ENCODE measurements at regions not wholly inside any gene's neighbourhood (a gene's known extent, or its start where the extent isn't known, plus 50 kb on each side); places are given as distances from the start of the nearest gene placed in this dataset.
A peak's percentile ranks its signal among the peaks of the same experiment; 100 is the strongest.

- H3K36me3 ChIP-seq (ENCODE audit: low read depth, missing control alignments) = no peaks in the 10 kb centered on the region
- H3K27ac ChIP-seq = no peak overlapping the region
- intact Hi-C loops (cut with DNase I; ENCODE audit: low total_unique reads) = no loop called here
- DNase-seq = no peak
- H3K27me3 ChIP-seq = no peaks in the 10 kb centered on the region
- TF ChIP-seq CTCF (IDR thresholded peaks at IDR 0.05) = no peak
- no peak for TF ChIP-seq POLR2A (IDR thresholded peaks at IDR 0.05)
- H3K9me3 ChIP-seq = no peaks in the 10 kb centered on the region
- no peaks in the 10 kb centered on the region for H3K4me1 ChIP-seq
- 14 to 27% methylated on average over 1 of the region's 1 CpG for WGBS, 2 donors
- H3K4me3 ChIP-seq = no peak overlapping the region
These were observed 107.4 kb downstream of the TMEM200C start for GRCh38 chr18:5787936-5788335.

- DNase-seq = no peak
- intact Hi-C loops (cut with DNase I; ENCODE audit: low total_unique reads) = no loop called here
- no peaks in the 10 kb centered on the region for H3K9me3 ChIP-seq
- H3K4me1 ChIP-seq = no peaks in the 10 kb centered on the region
- no peak overlapping the region for H3K4me3 ChIP-seq
- H3K27me3 ChIP-seq = no peaks in the 10 kb centered on the region
- WGBS, 2 donors = 56 to 72% methylated on average over 2 of the region's 2 CpGs
- TF ChIP-seq POLR2A (IDR thresholded peaks at IDR 0.05) (no peak), CTCF (IDR thresholded peaks at IDR 0.05) (no peak)
- no peaks in the 10 kb centered on the region for H3K36me3 ChIP-seq (ENCODE audit: low read depth, missing control alignments)
- no peak overlapping the region for H3K27ac ChIP-seq
These were observed 115.4 kb downstream of the TMEM200C start for GRCh38 chr18:5779922-5780321.

- H3K36me3 ChIP-seq (ENCODE audit: low read depth, missing control alignments) = no peaks in the 10 kb centered on the region
- no peak overlapping the region for H3K4me3 ChIP-seq
- no peak for TF ChIP-seq CTCF (IDR thresholded peaks at IDR 0.05)
- no peaks in the 10 kb centered on the region for H3K4me1 ChIP-seq
- intact Hi-C loops (cut with DNase I; ENCODE audit: low total_unique reads) = no loop called here
- no peak for DNase-seq
- H3K27me3 ChIP-seq = no peaks in the 10 kb centered on the region
- H3K27ac ChIP-seq = no peak overlapping the region
- no peaks in the 10 kb centered on the region for H3K9me3 ChIP-seq
- WGBS, 2 donors = 62 to 73% methylated on average over 14 of the region's 14 CpGs
These were observed 122.8 kb downstream of the TMEM200C start for GRCh38 chr18:5772306-5773105.

GRCh38 chr18:5771343-5771742 is 124.0 kb downstream of the TMEM200C start:
- 83 to 85% methylated on average over 5 of the region's 5 CpGs for WGBS, 2 donors
- H3K27ac ChIP-seq = no peak overlapping the region
- no peaks in the 10 kb centered on the region for H3K27me3 ChIP-seq
- TF ChIP-seq POLR2A (IDR thresholded peaks at IDR 0.05) (no peak), CTCF (IDR thresholded peaks at IDR 0.05) (no peak)
- no peak for DNase-seq
- no peak overlapping the region for H3K4me3 ChIP-seq
- no peaks in the 10 kb centered on the region for H3K36me3 ChIP-seq (ENCODE audit: low read depth, missing control alignments)
- H3K4me1 ChIP-seq = no peaks in the 10 kb centered on the region
- no peaks in the 10 kb centered on the region for H3K9me3 ChIP-seq
- intact Hi-C loops (cut with DNase I; ENCODE audit: low total_unique reads) = no loop called here

- no peaks in the 10 kb centered on the region for H3K27me3 ChIP-seq
- DNase-seq = peak; percentile 26
- TF ChIP-seq CTCF (IDR thresholded peaks at IDR 0.05) = no peak
- TF ChIP-seq POLR2A (IDR thresholded peaks at IDR 0.05) = no peak
- no peak overlapping the region for H3K4me3 ChIP-seq
- no peaks in the 10 kb centered on the region for H3K9me3 ChIP-seq
- WGBS, 2 donors = 60 to 69% methylated on average over 4 of the region's 4 CpGs
- H3K36me3 ChIP-seq (ENCODE audit: low read depth, missing control alignments) = no peaks in the 10 kb centered on the region
- no peaks in the 10 kb centered on the region for H3K4me1 ChIP-seq
- intact Hi-C loops (cut with DNase I; ENCODE audit: low total_unique reads) = no loop called here
- H3K27ac ChIP-seq = no peak overlapping the region
These were observed 125.1 kb downstream of the TMEM200C start for GRCh38 chr18:5770176-5770575.
